Smooth muscle cell (in vitro differentiated cells): ENCODE measurements at regions not wholly inside any gene's neighbourhood (a gene's known extent, or its start where the extent isn't known, plus 50 kb on each side); places are given as distances from the start of the nearest gene placed in this dataset.

ENCODE experiments used
- DNase-seq: peaks from one replicate; lab custom pipeline; 2025; ENCODE audit not compliant: unreplicated experiment; lab: John Stamatoyannopoulos, UW
- H2AFZ ChIP-seq: fragments of 200-600 bp; sonication (generic); 2 replicates; pipeline ENCODE4 v1.6.0; 2016; ENCODE audit warnings: antibody characterized with exemption, low read depth, mild to moderate bottlenecking
- H3F3A ChIP-seq: fragments of 200-600 bp; sonication (generic); 2 replicates; pipeline ENCODE4 v1.6.0; 2017; ENCODE audit warnings: antibody characterized with exemption, low read depth
- H3K27ac ChIP-seq: fragments of 200-600 bp; sonication (generic); 2 replicates; pipeline ENCODE4 v1.5.1; 2016; ENCODE audit warnings: low read depth, mild to moderate bottlenecking
- H3K27me3 ChIP-seq: fragments of 200-600 bp; sonication (generic); 2 replicates; pipeline ENCODE4 v1.6.1; 2016; ENCODE audit warnings: low read depth, mild to moderate bottlenecking
- H3K36me3 ChIP-seq: fragments of 200-600 bp; sonication (generic); 2 replicates; pipeline ENCODE4 v1.5.1; 2016; ENCODE audit warnings: low read depth
- H3K4me1 ChIP-seq: fragments of 200-600 bp; sonication (generic); 2 replicates; pipeline ENCODE4 v1.5.1; 2016; ENCODE audit warnings: low read depth
- H3K4me2 ChIP-seq: fragments of 200-600 bp; sonication (generic); 2 replicates; pipeline ENCODE4 v1.6.0; 2016; ENCODE audit warnings: mild to moderate bottlenecking
- H3K4me3 ChIP-seq: fragments of 200-600 bp; sonication (generic); 2 replicates; pipeline ENCODE4 v1.5.1; 2016; ENCODE audit warnings: mild to moderate bottlenecking
- H3K79me2 ChIP-seq: fragments of 200-600 bp; sonication (generic); 2 replicates; pipeline ENCODE4 v1.6.0; 2016; ENCODE audit warnings: low read depth, mild to moderate bottlenecking
- H3K9ac ChIP-seq: fragments of 200-600 bp; sonication (generic); 2 replicates; pipeline ENCODE4 v1.6.0; 2016; ENCODE audit warnings: low read depth
- H3K9me3 ChIP-seq: fragments of 200-600 bp; sonication (generic); replicated peaks from 2 replicates; pipeline ENCODE4 v1.5.1; 2016; ENCODE audit warnings: low read depth
- H4K20me1 ChIP-seq: fragments of 200-600 bp; sonication (generic); 2 replicates; pipeline ENCODE4 v1.6.0; 2016; ENCODE audit warnings: low read depth
- WGBS: methylation state at CpG from one replicate; pipeline ENCODE4 v1.1.7; 2016; ENCODE audit warnings: low lambda C conversion rate; 5-methylcytosine and 5-hydroxymethylcytosine counted together
- TF ChIP-seq, protein P1 (sequence below): fragments of 200-600 bp; sonication (generic); IDR thresholded peaks from 2 replicates; pipeline ENCODE4 v1.5.1; 2017; ENCODE audit warnings: borderline replicate concordance, mild to moderate bottlenecking, antibody characterized with exemption; ENCODE audit not compliant: insufficient read depth, poor library complexity, severe bottlenecking

DNA sequence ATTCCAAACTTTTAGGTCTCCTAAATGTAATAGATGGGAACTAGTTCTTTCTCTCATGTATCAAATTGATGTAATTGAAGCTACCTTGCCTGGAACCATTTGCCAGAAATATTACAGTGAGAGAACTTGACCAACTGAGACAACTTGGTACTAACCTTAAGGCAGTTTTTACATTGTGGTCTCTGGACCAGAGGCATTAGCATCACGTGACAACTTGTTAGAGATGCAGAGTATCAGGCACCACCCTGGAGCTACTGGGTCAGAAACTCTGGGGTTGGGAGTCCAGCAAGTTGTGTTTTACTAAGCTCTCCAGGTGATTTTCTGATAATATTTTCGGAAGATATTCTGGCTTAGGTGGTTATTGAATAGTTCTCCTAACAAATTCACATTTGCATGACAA, 982.1 kb upstream of the SLC35B3 start:
- H3K4me1 ChIP-seq, result no peaks in the 10 kb centered on the region
- no peak overlapping the region for H3K4me3 ChIP-seq
- DNase-seq, result no peak
- no peaks in the 10 kb centered on the region for H4K20me1 ChIP-seq
- TF ChIP-seq, protein P1, sequence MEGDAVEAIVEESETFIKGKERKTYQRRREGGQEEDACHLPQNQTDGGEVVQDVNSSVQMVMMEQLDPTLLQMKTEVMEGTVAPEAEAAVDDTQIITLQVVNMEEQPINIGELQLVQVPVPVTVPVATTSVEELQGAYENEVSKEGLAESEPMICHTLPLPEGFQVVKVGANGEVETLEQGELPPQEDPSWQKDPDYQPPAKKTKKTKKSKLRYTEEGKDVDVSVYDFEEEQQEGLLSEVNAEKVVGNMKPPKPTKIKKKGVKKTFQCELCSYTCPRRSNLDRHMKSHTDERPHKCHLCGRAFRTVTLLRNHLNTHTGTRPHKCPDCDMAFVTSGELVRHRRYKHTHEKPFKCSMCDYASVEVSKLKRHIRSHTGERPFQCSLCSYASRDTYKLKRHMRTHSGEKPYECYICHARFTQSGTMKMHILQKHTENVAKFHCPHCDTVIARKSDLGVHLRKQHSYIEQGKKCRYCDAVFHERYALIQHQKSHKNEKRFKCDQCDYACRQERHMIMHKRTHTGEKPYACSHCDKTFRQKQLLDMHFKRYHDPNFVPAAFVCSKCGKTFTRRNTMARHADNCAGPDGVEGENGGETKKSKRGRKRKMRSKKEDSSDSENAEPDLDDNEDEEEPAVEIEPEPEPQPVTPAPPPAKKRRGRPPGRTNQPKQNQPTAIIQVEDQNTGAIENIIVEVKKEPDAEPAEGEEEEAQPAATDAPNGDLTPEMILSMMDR, result no peak
- H3F3A ChIP-seq, result no peaks in the 10 kb centered on the region
- no peaks in the 10 kb centered on the region for H3K79me2 ChIP-seq
- no peaks in the 10 kb centered on the region for H3K36me3 ChIP-seq
- 84% methylated on average over 2 of the region's 2 CpGs for WGBS
- H3K27me3 ChIP-seq, result no peaks in the 10 kb centered on the region
- no peaks in the 10 kb centered on the region for H3K9me3 ChIP-seq
- H3K4me2 ChIP-seq, result no peak overlapping the region
- no peak overlapping the region for H2AFZ ChIP-seq
- no peak overlapping the region for H3K9ac ChIP-seq
- no peak overlapping the region for H3K27ac ChIP-seq

DNA sequence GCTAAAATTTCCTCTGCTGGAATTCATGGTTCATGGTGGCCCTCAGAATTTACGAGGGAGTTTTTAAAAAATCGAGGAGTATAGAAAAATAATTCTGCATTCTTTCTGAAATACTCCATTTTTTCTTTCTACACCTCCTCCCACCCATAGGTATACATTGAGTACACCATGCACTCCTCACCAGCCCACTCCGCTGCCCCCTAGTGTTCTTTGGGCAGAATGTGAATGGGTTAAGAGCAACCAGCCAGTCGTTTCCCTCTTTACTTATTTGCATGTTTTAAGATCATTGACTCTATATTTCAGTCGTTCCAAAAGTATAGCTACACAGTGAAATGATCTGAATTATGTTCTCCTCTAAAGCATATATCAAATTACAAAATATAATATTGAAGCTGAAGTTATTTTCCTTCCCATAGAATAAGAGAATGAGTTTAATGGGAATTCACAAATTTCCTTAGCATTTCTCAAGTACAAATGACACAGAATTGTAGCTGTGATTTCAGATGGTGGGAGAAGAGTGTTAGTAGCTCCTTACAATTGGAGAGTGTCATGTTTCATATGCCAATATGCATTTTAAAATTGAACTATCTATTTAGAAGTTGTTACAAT, 977.7 kb upstream of the SLC35B3 start:
- Histone ChIP-seq H3K9me3 (no peaks in the 10 kb centered on the region), H3K4me3 (no peak overlapping the region), H3K4me1 (no peaks in the 10 kb centered on the region), H2AFZ (no peak overlapping the region), H3K4me2 (no peak overlapping the region), H3F3A (no peaks in the 10 kb centered on the region), H4K20me1 (no peaks in the 10 kb centered on the region), H3K36me3 (no peaks in the 10 kb centered on the region), H3K27me3 (no peaks in the 10 kb centered on the region), H3K79me2 (no peaks in the 10 kb centered on the region), H3K27ac (no peak overlapping the region), H3K9ac (no peak overlapping the region)
- TF ChIP-seq, protein P1, result peak; percentile 42
- 17% methylated on average over 5 of the region's 5 CpGs for WGBS
- no peak for DNase-seq

DNA sequence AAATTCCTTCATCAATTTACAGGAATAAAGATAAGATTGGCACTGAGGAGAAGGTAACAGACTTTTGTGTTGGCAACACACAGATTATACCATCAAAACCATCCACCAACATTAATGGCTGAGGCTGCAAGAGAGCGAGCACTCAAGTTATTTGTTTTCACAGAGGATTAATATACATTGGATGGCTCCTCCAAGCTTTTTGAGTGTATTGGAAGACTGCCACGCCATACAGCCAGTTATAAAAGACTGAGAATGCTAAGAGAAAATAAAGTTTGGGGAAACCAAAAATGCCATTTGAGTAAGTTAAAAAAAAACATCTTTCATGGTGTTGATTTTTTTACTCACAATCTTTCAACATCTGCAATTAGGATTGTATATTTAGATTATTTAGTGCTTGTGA, 973.8 kb upstream of the SLC35B3 start:
- Histone ChIP-seq H3K36me3 (no peaks in the 10 kb centered on the region), H3K4me1 (no peaks in the 10 kb centered on the region), H3K27ac (no peak overlapping the region), H3F3A (no peaks in the 10 kb centered on the region), H3K9ac (no peak overlapping the region), H4K20me1 (no peaks in the 10 kb centered on the region), H3K79me2 (no peaks in the 10 kb centered on the region), H3K27me3 (no peaks in the 10 kb centered on the region), H3K9me3 (no peaks in the 10 kb centered on the region), H2AFZ (no peak overlapping the region), H3K4me2 (no peak overlapping the region), H3K4me3 (no peak overlapping the region)
- DNase-seq, result no peak
- TF ChIP-seq, protein P1, result no peak
- WGBS, result 95% methylated on average over 2 of the region's 2 CpGs

DNA sequence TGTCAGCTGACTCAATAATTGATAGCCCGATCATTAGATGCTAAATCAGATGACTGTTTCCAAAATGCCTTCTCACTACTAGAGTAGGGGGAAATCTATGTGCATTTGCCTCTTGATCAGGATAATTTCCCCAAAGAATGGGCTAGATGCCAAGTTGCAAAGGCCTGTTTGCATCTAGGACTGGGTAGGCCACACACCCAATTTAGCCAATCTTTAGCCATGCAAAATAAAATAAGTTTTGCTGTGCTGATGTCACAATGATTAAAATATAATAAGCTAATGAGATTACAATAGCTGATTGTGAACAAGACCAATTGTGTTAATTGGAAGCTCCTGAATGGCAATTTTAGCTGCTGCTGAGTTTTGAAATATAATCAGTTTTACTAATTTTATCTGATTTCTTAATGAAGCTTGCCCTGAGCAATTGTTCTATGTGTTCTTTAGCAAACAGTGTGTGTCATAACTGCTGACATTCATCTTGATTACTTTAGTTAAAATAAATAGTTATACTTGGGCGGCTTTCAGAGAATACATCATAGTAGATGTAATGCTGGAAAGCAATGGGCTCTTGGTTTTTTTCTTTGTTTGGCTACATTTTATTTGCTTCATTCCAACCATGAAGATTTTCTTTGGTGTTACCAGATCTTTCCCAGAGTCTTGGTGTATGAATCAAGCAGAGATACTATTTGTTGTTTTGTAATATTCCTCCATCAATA, 973.2 kb upstream of the SLC35B3 start:
- Histone ChIP-seq H2AFZ (no peak overlapping the region), H3K79me2 (no peaks in the 10 kb centered on the region), H3F3A (no peaks in the 10 kb centered on the region), H3K36me3 (no peaks in the 10 kb centered on the region), H3K9ac (no peak overlapping the region), H3K4me3 (no peak overlapping the region), H3K27ac (no peak overlapping the region), H4K20me1 (no peaks in the 10 kb centered on the region), H3K9me3 (no peaks in the 10 kb centered on the region), H3K4me1 (no peaks in the 10 kb centered on the region), H3K27me3 (no peaks in the 10 kb centered on the region), H3K4me2 (no peak overlapping the region)
- WGBS, result 94% methylated on average over 2 of the region's 2 CpGs
- no peak for DNase-seq
- TF ChIP-seq, protein P1, result no peak
